ENCODE measurements at regions not wholly inside any gene's neighbourhood (a gene's known extent, or its start where the extent isn't known, plus 50 kb on each side); places are given as distances from the start of the nearest gene placed in this dataset.

DNA sequence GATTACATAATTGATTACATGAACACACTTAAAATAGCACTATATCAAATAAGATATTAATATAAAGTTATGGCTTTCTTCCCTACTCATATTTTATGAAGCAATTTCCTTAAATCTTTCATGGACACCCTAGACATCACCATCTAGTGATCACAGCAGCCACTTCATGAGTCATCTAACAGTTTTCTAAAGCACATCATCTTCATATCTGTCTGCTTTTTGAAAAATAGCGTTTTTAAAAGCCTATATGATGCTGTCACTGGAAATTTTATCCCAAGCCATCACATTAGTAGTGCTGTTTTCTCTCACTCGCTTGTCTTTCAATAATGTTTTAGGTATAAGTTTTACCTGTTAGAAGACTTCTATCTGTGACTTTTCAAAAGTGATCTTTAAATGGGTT, 326.1 kb downstream of the SLITRK6 start:
- TF ChIP-seq, protein P1, sequence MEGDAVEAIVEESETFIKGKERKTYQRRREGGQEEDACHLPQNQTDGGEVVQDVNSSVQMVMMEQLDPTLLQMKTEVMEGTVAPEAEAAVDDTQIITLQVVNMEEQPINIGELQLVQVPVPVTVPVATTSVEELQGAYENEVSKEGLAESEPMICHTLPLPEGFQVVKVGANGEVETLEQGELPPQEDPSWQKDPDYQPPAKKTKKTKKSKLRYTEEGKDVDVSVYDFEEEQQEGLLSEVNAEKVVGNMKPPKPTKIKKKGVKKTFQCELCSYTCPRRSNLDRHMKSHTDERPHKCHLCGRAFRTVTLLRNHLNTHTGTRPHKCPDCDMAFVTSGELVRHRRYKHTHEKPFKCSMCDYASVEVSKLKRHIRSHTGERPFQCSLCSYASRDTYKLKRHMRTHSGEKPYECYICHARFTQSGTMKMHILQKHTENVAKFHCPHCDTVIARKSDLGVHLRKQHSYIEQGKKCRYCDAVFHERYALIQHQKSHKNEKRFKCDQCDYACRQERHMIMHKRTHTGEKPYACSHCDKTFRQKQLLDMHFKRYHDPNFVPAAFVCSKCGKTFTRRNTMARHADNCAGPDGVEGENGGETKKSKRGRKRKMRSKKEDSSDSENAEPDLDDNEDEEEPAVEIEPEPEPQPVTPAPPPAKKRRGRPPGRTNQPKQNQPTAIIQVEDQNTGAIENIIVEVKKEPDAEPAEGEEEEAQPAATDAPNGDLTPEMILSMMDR (conservative IDR thresholded peaks at IDR 0.05; ENCODE audit: low read depth, low read length): no peak
- no peak for TF ChIP-seq EZH2 (IDR thresholded peaks at IDR 0.05; ENCODE audit: borderline replicate concordance, low read depth, low read length, poor library complexity, severe bottlenecking)
